Frontal cortex (tissue), 3 donors: ENCODE measurements at regions not wholly inside any gene's neighbourhood (a gene's known extent, or its start where the extent isn't known, plus 50 kb on each side); places are given as distances from the start of the nearest gene placed in this dataset.
"Not testable (repeated sequence)": the region's sequence is repeated elsewhere in the genome, so short reads cannot be mapped to it uniquely, and the experiment has no call there.

Source experiments
- DNase-seq, 2 donors: peaks; one replicate each; pipeline ENCODE4 v3.0.0; 2012; ENCODE audit warnings: low spot score in 2 of 2
- FAIRE-seq: peaks from 2 replicates; lab custom pipeline; 2012; peaks lifted over from hg19 to GRCh38; lab: Jason Lieb, UNC
- donor health status: control.
- donor health status: control.
- donor health status: control.

GRCh38 chr5:67636850-67637524, 440.4 kb upstream of the CD180 start:
- no peak for FAIRE-seq

GRCh38 chr5:67636091-67636490, 439.5 kb upstream of the CD180 start:
- DNase-seq = peak; percentile 2 to 9
- FAIRE-seq = no peak

More at GRCh38 chr5:67636850-67637524, 440.4 kb upstream of the CD180 start:
- no peak for DNase-seq

DNA sequence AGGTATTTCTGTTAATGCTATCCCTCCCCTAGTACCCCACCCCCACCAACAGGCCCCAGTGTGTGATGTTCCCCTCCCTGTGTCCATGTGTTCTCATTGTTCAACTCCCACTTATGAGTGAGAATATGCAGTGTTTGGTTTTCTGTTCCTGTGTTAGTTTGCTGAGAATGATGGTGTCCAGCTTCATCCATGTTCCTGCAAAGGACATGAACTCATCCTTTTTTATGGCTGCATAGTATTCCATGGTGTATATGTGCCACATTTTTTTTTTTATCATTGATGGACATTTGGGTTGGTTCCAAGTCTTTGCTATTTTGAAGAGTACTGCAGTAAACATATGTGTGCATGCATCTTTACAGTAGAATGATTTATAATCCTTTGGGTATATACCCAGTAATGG, 430.5 kb upstream of the CD180 start:
- not testable (repeated sequence) for DNase-seq, FAIRE-seq

DNA sequence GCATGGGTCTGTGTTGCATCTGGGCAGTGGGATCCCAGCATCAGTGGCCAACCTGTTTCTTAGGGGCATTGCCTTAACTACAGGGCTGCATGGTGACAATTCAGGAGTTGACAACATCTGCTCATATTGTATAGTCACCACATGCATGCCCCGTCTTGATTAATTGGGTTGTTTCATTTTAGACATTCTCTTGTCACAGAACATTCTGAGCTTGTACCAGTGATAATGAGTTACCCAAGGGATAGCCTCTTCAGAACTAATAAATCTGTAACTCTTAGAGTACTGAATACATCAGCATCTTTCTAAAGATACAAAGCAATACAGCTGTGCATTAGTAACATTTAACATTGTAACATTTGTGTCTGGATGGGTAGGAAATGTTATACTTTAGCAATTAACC, 426.5 kb upstream of the CD180 start:
- DNase-seq (no peak), FAIRE-seq (no peak)

DNA sequence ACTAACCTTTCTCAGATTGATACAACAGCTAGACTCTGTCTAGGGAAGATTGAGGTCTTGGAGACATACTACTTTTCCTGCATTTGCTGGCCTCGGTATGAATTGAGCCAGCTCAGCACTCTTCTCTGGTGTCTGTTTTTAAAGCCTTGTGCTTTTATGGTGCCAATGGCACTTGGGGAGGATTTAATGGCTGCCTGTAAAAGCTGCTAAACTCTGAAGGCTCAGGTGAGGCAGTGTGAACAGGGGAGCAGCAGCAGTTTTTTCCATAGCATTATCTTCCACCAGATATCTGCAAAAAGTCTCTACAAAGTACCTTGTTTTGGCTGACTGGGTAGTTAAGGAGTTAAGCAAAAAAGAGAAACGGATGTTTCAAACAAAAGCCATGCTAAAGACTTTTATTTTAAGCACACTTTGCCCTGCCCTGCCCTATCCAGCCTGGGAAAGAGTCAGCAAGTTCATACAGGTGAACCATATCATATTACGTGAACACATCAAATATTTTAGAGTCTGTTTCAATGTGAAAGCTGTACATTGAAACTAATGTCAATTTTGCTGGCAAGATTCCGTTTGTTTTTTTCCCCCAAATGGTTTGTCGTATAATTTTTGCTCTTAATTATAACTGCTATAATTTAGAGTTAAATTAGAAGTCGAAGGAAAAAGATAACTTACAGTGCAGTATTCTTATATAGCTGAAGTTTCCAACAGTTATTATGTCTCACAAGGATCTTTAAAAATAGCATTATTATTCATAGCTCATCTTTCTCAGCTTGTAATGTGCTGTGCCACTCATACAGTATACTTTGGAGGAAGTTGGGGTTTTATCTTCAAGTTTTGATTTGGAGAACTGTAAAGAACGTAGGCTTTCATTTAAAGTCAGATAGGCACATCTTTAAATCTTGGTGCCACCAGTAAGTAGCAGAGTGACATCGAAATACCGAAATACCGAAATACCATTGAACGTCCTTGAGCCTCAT, 424.1 kb upstream of the CD180 start:
- DNase-seq (no peak), FAIRE-seq (no peak)

GRCh38 chr5:67619636-67620035, 423.0 kb upstream of the CD180 start:
- no peak for FAIRE-seq
- no peak for DNase-seq

DNA sequence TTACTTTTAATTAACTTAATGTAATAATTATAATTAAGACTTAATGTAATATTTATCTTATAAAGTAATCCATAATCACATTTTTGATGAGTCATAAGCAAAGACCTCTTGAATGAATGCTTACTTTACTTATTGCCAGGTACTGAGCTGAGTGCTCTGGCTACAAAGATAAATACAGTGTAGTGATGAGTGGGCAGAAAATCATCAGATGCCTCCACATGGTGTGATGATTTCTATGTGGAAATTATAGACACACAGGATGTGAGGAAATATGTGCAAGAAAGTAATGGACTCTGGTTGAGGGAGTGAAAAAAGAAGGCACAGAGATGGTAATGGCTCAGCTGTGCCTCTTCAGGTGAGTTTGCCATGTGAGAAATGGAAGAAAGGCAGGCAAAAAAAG, 422.6 kb upstream of the CD180 start:
- DNase-seq (no peak), FAIRE-seq (peak; percentile 17)

- FAIRE-seq (no peak), DNase-seq (no peak)
These were observed 420.5 kb upstream of the CD180 start for GRCh38 chr5:67617051-67617450.

DNA sequence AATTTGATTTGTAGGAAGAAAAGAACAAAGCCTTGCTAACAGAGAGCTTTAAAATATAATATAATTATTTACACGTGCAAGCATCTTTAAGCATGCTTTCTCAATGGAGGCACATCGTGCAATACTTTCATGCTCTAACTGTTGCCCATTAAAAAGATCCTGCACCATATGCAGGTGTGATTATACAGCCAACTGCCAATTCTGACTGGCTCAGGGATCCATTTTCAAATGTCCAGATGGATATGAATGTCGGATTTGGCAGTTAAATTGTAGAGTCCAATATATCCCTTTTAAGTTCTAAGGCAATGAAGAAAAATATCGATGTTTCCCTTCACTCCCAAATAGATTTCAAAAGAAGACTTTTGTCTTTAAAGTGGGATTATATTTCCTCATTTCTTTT, 416.4 kb upstream of the CD180 start:
- FAIRE-seq (no peak), DNase-seq (no peak)

DNA sequence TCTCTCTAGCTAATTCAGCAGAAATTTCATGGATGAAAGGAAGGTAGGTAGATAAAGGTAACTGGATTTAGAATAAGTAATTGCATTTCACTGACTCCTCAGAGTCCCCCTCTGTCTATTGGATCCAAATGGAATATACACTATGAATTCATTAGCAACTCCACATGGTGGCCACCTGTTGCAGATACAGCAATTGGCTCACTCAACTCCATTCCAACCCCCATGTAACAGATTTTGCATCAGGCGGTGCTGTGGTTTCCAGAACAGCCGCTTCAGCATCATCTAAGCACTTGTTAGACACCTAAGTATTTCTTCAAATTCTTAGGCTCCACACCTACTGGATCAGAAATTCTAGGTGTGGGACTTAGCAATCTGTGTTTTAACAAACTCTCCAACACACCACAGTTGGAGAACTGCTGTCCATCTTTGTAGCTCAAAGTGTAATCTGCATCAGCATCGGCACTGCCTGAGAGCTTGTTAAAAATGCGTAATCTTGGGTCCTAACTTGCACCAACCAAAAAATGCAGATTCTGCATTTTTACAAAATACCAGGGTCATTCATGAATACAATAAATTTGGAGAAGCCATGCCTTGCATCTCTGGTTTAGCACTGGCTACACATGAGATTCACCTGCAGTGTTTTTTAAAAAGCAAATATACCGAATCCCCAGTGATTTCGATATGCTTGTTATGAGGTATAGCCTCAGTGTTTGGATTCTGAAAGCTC, 413.8 kb upstream of the CD180 start:
- DNase-seq (no peak), FAIRE-seq (no peak)

DNA sequence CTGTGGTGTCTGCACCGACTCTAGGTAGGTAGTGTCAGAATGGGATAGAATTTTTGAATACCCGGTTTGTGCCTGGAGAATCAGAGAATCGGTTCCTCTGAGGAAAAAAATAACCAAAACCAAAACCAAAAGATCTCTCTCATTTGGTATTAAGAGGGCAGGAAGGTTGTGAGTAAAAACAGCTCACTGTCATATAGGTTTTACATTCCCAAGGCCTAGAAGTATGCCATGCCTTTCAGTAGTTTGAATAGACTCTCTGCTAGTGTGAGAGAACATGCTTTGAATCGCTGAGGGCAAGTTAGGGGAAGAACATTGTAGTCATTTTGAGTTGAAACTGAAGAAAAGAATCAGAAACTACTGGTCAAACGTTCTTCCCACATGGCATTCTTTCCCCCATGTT, 411.4 kb upstream of the CD180 start:
- DNase-seq = no peak
- no peak for FAIRE-seq

DNA sequence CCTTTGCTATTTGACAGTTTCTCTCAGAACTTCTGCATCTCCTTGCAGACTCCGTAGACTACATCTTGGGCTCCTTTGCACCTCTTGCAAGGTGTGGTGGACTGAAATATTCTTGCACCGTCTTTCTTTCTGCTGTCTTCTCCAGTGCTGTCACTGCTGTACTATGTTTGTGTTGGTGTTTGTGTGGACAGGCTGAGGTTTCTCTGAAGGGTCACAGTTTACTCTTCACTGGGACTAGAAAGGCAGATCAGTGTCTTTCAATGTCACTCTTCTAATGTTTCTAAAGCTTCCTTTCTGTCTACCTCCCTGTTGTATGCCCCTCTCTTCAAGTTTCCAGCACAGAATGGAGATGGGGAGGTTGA, 410.0 kb upstream of the CD180 start:
- DNase-seq = no peak
- FAIRE-seq = no peak

DNA sequence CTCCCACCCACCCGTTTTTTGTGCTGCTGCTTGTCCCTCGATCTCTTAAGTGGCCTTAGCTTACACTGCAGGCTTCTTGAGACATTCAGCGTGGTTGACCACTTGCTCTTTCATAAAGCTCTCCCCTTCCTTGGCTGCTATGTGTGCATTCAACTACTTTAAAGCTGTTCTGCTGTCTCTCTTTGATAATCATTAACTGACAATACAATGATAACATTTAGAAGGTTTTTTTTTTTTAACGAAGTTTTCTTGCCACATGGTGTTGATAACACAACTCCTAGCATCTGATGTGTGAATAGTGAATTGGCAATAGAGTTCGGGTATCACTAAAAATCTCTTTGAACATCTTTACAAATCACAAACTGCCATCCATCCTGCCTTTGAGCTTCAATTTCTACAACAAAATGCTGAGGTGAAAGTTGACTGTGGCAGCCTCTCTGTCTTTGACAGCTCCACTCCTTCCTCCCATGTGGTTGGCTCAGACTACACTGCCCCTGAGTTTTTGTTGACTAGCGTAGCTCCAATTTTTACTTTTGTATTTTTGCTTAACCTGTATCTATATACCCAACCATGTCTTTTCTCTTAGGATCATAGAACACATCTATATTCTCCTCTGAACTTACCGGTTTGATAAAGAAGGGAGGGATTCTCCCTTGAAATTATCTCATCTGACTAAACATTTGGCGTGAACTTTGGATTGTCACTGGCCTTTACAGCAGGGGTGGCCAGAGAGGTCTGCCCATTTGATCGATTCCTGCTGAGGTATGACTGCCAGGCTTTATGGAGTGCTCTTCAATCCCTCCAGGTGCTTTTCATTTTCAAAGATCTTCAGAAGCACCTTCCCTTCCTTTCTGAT, 409.4 kb upstream of the CD180 start:
- no peak for FAIRE-seq

GRCh38 chr5:67591491-67591890, 394.9 kb upstream of the CD180 start:
- FAIRE-seq (no peak), DNase-seq (no peak)

More for the DNA sequence above, 409.4 kb upstream of the CD180 start:
- DNase-seq = no peak

GRCh38 chr5:67588389-67588788, 391.8 kb upstream of the CD180 start:
- FAIRE-seq (no peak), DNase-seq (no peak)

DNA sequence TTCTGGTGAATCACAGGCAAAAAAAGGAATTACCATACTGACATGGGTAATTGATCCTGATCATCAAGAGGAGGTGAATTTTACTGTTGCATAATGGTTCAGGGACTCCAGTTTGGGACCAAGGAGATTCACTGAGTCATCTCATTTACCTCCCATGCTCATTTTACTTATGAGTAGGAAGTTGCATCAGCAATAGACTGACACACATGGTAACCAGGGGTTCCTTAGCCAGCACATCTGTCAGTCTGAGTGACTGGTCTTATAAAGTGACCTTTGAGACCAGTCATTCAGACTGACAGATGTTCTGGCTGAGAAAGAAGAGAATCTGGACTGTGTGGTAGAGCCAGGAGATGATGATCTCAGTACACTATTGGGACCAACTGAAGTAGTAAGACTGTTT, 384.6 kb upstream of the CD180 start:
- DNase-seq (no peak), FAIRE-seq (no peak)

GRCh38 chr5:67578011-67578410, 381.4 kb upstream of the CD180 start:
- FAIRE-seq (no peak), DNase-seq (no peak)

DNA sequence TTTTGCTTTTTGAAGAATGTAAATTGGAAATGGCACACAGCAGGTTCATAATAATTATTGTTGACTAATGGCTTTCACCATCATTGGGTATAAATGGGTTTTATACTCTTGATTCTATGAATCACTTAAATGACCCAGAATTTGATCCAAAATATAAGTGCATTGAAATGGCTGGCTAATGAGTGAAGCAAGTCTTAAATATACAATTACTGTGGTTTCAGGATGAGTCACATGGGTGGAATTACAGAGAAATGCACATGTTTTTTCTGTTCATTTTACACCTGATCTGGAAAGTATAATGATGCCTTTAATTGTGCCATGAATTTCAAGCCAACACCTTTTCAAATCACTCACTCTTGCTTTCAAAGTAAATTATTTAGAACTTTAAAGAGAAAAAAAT, 380.8 kb upstream of the CD180 start:
- FAIRE-seq (no peak), DNase-seq (no peak)

GRCh38 chr5:67576112-67576511, 379.5 kb upstream of the CD180 start:
- DNase-seq = no peak
- no peak for FAIRE-seq

DNA sequence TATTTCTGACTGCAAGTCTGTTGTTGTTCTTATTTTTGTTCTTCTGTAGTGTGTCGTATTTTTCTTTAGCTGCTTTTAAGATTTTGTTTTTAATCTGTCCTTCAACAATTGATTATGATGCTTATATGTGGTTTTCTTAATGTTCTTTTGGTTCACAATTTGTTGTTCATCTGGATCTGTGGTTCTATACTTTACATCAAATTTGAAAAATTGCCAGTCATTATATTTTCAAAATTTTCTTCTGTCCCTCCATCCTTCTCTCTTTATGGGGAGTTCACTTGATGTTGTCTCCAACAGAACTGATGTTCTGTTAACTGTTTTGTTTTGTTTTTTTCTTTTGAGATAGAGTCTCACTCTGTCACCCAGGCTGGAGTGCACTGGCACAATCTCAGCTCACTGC, 378.5 kb upstream of the CD180 start:
- DNase-seq (no peak), FAIRE-seq (no peak)
